HG03354 (cell line): ENCODE measurements at regions not wholly inside any gene's neighbourhood (a gene's known extent, or its start where the extent isn't known, plus 50 kb on each side); places are given as distances from the start of the nearest gene placed in this dataset.
"Not testable (repeated sequence)": the region's sequence is repeated elsewhere in the genome, so short reads cannot be mapped to it uniquely, and the experiment has no call there.

Experiments
- ATAC-seq: cut with Tn5 transposase; IDR thresholded peaks from one replicate; pipeline ENCODE4 v1.9.1; 2021; ENCODE audit warnings: mild to moderate bottlenecking; ENCODE audit not compliant: unreplicated experiment, poor library complexity, severe bottlenecking

DNA sequence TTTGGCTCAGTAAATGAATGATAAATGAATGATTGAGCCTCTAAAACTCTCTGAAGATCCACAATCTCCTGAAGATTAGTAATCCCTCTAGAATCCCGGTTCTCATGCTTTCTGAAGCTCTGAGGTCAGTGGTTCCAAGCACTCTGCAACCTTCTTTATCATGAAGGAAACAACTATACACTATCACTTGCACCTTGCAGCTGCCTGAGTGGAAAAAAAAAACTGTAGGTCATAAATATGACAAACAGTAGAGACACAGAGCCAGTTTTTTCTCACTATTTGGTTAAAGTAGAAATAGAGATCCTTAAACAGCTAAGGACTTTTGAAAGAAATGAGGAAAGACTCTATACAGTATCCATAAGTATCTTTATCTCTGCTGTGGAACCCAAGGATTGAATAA, 122.0 kb upstream of the CRBN start:
- ATAC-seq = no peak

DNA sequence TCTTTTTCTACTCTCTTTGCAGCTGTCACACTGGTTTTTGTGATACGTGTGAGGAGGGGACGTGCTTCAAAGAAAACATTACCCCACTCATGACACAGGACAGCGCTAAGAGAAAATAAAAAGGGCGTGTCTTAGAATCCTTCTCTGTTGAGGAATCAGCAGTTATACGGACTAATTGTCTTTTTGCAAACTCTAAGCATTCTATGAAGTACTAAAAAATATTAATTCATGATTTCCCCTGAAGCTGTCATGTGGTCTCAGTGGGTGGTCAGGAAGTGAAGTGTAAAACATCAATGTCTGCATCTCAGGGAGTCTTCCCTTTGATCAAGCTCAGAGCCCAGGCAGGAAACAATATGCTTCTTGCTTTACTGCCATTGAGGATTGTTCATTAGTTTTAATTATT, 117.5 kb upstream of the CRBN start:
- no peak for ATAC-seq

DNA sequence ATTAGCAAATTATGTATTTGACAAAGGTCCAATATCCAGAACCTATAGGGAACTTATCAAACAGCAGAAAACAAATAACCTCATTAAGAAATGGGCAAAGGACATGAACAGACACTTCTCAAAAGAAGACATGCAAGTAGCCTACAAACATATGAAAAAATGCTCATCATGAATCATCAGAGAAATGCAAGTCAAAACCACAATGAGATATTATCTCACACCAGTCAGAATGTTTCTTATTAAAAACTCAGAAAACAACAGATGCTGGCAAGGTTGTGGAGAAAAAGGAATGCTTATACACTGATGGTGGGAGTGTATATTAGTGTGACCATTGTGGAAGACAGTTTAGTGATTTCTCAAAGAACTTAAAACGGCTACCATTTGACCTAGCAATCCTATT, 116.1 kb upstream of the CRBN start:
- no peak for ATAC-seq

DNA sequence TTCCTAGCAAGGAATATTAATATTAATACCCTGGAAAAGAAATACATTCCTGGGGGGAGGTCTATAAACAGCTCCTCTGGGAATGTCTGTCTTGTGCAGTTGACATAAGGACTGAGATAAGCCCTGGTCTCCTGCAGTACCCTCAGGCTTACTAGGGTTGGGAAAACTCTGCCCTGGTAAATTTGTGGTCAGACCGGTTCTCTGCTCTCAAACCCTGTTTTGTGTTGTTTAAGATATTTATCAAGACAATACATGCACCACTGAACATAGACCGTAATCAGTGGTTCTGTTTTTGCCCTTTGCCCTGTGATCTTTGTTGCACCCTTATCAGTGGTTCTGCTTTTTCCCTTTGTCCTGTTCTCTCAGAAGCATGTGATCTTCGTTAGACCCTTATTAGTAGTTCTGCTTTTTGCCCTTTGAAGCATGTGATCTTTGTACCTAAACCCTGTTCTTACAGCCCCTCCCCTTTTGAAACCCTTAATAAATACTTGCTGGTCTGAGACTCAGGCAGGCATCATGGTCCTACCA, 112.3 kb upstream of the CRBN start:
- not testable (repeated sequence) for ATAC-seq

DNA sequence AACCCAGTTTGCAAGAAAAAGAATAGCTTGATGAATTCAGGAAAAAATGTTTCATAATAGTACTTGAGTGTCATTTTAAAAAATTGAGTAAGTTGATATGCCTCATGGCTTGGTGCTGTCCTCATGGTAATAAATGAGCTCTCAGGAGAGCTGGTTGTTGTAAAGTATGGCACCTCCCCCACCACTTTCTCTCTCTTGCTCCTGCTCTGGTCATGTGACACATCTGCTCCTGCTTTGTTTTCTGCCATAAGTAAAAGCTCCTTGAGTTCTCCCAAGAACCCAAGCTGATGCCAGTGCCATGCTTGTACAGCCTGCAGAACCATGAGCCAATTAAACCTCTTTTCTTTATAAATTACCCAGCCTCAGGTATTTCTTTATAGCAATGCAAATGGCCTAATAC, 108.8 kb upstream of the CRBN start:
- no peak for ATAC-seq

DNA sequence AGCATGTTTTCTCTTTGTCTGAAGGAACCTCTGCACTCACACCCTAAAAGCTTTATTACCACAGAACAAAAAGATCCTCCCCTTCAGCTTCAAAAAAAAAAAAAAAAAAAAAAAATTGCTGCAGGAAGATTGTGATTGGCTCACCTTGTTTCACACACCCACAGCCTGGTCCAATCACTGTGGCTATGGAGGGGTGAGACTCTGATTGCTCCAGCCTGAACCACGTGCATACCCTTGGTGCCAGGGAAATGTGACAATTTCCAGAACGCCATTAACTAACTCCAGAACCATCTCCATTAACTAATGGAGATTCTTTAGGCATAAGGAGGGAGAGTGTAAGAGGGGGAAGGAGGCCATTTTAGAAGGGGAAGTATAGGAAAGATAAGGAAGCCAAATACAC, 106.5 kb upstream of the CRBN start:
- no peak for ATAC-seq

DNA sequence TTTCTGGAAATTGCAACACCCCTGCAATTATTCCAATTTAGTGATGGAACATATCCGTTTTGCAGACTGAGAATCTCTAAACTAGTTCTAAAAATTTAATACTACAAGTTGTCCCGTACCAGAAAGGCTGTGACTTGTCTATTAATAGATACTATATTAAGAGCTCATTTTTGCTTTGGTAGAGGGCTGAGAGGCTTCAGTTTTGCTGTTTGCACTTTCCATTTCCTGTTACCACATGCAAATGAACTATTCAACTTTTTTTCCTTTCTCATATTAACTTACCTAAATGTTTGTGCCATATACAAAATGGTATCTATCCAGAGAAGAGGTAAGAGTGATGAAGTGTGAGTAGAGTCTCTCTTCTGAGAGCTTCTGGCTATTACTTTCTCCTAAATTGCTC, 101.5 kb upstream of the CRBN start:
- ATAC-seq = peak; percentile 76

DNA sequence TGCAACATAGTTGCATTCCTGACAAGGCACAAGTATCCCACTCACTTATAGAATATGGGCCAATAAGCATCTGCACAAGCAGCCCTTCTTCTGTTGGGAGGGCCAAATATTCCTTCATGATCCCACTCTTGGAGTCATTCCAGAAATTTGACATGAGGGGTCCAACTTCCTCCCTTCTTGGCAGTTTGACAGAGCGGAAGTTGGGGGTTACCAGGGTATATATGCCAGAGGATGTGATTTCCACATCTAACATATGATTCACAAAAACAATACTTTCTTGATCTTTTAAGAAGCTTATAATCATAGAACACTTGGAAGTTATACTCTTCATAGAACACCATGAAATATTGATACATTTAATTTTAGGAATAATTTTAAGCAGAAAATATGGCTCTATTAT, 100.9 kb upstream of the CRBN start:
- no peak for ATAC-seq

DNA sequence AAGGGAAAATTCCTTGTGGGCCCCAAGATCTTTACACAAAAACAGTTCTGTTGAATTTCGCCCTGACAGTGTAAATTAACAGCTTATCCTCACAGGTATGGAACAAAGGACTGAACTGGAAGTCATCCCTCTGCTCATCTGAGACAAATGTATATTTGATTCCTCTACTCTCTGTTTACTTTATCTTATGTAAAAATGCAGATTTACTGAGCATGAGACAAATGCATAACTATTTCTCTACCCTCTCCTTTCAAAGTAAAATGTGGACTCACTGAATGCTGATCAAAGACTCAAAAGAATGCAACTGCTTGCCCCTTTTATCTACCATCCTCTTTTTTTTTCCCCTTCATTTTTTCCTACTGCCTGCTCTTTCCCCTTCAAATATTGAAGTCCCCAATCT, 98.6 kb upstream of the CRBN start:
- no peak for ATAC-seq

DNA sequence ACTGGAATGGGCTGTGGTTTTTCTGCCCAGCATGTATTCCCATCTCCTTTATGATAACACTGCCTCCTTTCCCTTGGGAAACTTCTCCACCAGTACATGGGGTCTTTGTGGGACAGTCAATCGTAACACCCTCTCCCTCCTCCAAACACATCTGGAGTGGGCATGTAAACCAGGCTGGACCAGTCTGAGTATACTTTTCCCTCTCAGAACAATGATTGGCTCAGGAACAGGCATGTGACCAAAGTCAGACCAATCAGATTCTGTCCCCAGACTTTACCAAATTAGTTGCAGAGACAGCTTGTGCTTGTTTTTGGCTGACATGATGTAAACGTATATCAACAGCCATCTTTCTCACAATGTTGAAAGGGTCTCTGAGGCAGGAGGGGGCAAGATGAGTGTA, 97.1 kb upstream of the CRBN start:
- no peak for ATAC-seq

DNA sequence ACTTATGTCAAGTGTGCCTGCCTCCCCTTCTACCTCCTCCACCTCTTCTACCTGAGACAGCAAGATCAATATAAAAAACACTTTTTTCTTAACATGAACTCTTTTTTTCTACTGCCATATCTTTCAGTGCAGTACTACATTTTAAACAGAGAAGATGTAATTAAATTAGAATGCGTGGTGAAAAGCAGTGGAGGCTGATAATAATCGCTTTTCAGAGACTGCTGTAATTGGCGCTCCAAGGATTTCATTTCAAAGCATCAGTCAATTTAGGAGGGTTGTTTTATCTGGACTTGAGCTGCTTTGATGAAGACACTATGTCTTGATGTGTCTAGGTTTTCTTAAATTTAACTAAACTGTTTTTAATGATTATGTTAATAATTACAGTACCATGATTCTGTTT, 85.3 kb upstream of the CRBN start:
- ATAC-seq = no peak

DNA sequence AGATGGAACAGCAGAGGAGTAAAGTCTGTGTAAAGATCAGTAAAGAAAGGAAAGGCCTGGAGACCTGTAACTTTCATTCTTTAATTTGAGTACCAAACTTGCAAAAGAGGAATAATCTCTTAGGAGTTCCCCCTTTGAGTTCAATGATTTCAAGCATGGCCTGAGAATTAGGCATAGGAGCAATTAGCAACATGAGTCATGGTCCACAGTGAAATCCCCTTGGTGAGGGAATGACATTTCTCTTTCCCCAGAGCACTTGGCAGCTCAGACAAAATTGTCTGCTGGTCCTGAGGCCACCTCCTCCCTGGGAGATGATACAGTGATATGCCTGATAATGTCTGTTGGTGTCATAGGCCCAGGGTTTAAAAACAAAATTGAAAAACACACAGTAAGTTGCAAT, 81.4 kb upstream of the CRBN start:
- ATAC-seq = no peak

DNA sequence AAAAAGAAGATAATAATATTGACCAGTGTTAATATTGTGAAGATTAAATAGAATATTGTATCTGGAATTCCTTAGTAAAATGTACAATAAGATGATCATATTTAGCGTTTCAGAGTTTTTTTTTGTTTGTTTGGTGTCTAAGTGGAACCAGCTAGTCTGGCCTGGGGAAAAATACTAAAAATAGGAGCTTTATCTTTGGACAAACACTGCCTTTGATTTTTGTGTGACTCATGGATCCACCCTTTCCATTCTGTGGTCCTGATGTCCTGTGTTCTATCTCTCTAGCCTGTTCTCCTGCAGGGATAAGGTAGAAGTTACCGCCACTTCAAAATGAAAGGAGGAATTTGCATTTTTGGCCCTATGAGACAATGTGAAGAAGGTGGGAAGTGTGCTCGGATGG, 79.7 kb upstream of the CRBN start:
- ATAC-seq = no peak

DNA sequence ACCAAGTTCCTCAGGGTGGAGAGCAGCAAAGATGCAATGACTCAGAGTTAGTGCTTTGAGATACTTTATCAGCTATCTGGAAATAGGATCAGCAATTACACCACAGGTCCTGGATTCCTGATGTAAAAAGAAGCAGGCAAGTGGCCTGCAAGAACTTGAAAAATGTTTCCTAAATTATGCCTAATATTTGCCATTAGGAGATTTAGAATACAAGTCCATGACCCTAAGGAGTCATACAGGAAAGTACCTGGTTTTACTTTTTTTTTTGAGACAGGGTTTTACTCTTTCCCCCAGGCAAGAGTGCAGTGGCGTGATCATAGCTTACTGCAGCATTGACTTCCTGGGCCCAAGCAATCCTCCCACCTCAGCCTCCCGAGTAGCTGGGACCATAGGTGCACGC, 78.8 kb upstream of the CRBN start:
- no peak for ATAC-seq

DNA sequence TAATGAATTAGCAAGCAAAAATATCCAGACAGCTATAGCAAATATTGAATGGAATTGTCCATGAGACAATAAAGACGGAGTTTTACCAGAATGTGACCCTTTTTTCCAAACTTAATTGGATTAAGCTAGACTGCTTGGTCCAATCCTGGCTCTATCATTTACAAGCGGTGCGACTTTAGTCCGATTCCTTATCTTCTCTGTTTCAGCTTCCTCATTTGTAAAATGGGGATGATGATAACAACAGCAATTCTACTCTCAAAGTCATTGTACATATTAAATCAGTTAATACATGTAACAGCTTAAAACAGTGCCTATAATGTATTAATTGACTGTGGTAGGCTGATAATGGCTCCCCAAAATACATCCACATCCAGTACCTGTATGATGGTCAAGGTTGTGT, 62.1 kb upstream of the CRBN start:
- ATAC-seq = no peak

DNA sequence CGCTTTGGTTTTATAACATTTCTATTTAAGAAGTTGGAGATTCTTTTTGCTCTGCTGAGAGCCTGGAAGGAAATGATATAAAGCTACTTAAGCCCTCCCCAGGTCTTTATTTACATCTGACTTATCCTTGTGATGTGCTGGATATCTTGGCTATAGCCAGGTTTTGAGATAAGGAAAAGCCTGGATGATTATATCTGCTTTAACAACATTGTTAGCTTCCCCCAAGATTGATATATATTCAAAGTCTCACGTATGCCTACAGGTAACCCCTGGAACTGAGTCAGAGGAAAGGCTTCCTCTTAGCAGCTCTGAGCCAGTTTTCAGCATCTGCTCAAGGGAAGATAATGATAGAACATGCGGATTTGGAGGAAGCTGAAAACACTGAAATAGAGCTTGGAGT, 61.5 kb upstream of the CRBN start:
- no peak for ATAC-seq

DNA sequence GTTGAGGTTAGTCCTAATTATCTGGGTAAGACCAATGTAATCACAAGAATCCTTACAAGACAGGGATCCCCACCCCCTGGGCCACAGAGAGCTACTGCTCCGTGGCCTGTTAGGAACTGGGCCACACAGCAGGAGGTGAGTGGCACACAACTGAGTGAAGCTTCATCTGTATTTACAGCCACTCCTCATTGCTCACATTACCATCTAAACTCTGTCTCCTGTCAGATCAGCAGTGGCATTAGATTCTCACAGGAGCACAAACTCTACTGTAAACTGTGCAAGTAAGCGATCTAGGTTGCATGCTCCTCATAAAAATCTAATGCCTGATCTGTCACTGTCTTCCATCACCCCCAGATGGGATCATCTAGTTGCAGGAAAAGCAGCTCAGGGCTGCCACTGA, 58.5 kb upstream of the CRBN start:
- no peak for ATAC-seq

DNA sequence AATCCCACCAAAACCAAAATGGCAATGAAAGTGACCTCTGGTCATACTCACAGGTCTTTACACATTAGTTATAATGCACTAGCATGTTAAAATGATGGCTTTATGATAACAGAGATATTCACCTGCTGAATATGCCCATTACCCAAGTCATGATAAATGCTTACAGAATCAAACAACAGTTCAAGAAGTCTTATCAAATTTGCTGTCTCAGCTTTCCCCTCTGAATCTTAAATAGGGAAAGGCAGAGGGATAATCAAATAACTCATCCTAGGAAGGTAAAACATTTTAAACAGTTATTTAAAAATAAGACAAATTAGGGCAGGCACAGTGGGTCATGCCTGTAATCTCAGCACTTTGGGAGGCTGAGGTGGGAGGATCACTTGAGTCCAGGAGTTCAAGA, 52.8 kb upstream of the CRBN start:
- ATAC-seq = no peak
